Endothelial cell of umbilical vein (primary cell): ENCODE measurements at regions not wholly inside any gene's neighbourhood (a gene's known extent, or its start where the extent isn't known, plus 50 kb on each side); places are given as distances from the start of the nearest gene placed in this dataset.

Source experiments
- BruUV-seq: library from RNA; stranded (reverse); fragments of 400-500 nt; replicated peaks from 2 replicates; lab custom pipeline; 2021; lab: Mats Ljungman, UMichigan
- CTCF ChIA-PET: fragments of 300-600, 350-600 bp; sonication (Branson Sonifier 250); formaldehyde crosslinking; loops from one replicate; lab custom pipeline; 2021; ENCODE audit warnings: antibody characterized with exemption, inconsistent platforms; lab: Charles Lee
- POLR2A ChIA-PET: fragments of 300-600, 350-600 bp; sonication (Branson Sonifier 250); formaldehyde crosslinking; loops from one replicate; lab custom pipeline; 2021; ENCODE audit warnings: antibody characterized with exemption, inconsistent platforms; lab: Charles Lee
- DNase-seq: peaks from one replicate; pipeline ENCODE4 v3.0.0-alpha.2; 2011; ENCODE audit warnings: low read depth, low spot score
- FAIRE-seq: peaks from 2 replicates; lab custom pipeline; 2011; peaks lifted over from hg19 to GRCh38; lab: Jason Lieb, UNC
- H2AFZ ChIP-seq: 2 replicates; pipeline ENCODE4 v1.6.0; 2012; ENCODE audit warnings: low read depth, low read length, control low read depth, inconsistent platforms
- H3K27ac ChIP-seq: 2 replicates; pipeline ENCODE4 v1.5.1; 2011; ENCODE audit warnings: low read depth, mild to moderate bottlenecking, control low read depth, low read length, moderate library complexity; ENCODE audit not compliant: insufficient read depth
- H3K27me3 ChIP-seq, 2 experiments: 2 replicates each; pipeline versions ENCODE4 v1.6.0 to v1.6.1; 2011; ENCODE audit warnings: low read length in 2 of 2, mixed read lengths in 1 of 2; ENCODE audit not compliant: control insufficient read depth in 2 of 2, insufficient read depth in 2 of 2
- H3K36me3 ChIP-seq, 2 experiments: 2 replicates in 1 of 2; 3 replicates in 1 of 2; pipeline ENCODE4 v1.5.1; 2011; ENCODE audit warnings: low read length in 2 of 2, mild to moderate bottlenecking in 1 of 2, moderate library complexity in 1 of 2; ENCODE audit not compliant: control insufficient read depth in 2 of 2, insufficient read depth in 2 of 2; ENCODE audit errors: extremely low read depth in 1 of 2
- H3K4me1 ChIP-seq: 3 replicates; pipeline ENCODE4 v1.5.1; 2011; ENCODE audit warnings: mild to moderate bottlenecking, low read length; ENCODE audit not compliant: control insufficient read depth, insufficient read depth; ENCODE audit errors: extremely low read depth
- H3K4me2 ChIP-seq: 2 replicates; pipeline ENCODE4 v1.6.1; 2011; ENCODE audit warnings: low read length, control low read depth, mixed read lengths; ENCODE audit not compliant: insufficient read depth
- H3K4me3 ChIP-seq, 3 experiments: fragments of 200-600 bp in 1 of 3; sonication (generic), shearing (Covaris generic) in 1 of 3; replicated peaks in 1 of 3; 2 replicates each; pipeline ENCODE4 v1.5.1; 2011 to 2016; ENCODE audit warnings: control low read depth in 3 of 3, low read length in 3 of 3, mild to moderate bottlenecking in 2 of 3, inconsistent platforms in 1 of 3, low read depth in 1 of 3, moderate library complexity in 1 of 3; ENCODE audit not compliant: insufficient read depth in 1 of 3
- H3K79me2 ChIP-seq: 2 replicates; pipeline ENCODE4 v1.6.0; 2012; ENCODE audit warnings: low read length, inconsistent platforms; ENCODE audit not compliant: control insufficient read depth, insufficient read depth
- H3K9ac ChIP-seq: replicated peaks from 2 replicates; pipeline ENCODE3; 2011; ENCODE audit warnings: low read length, control low read depth; ENCODE audit not compliant: insufficient read depth; ENCODE audit errors: extremely low read depth
- H3K9me1 ChIP-seq: replicated peaks from 3 replicates; pipeline ENCODE4 v1.6.0; 2011; ENCODE audit warnings: mild to moderate bottlenecking, low read length; ENCODE audit not compliant: control insufficient read depth, insufficient read depth; ENCODE audit errors: extremely low read depth
- H3K9me3 ChIP-seq: replicated peaks from 2 replicates; pipeline ENCODE4 v1.5.1; 2012; ENCODE audit warnings: low read length, inconsistent platforms; ENCODE audit not compliant: control insufficient read depth, insufficient read depth
- H4K20me1 ChIP-seq: replicated peaks from 2 replicates; pipeline ENCODE3; 2011; ENCODE audit warnings: mild to moderate bottlenecking, low read length; ENCODE audit not compliant: control insufficient read depth, insufficient read depth; ENCODE audit errors: extremely low read depth
- EZH2 ChIP-seq: IDR thresholded peaks from 2 replicates; pipeline ENCODE4 v1.6.1; 2012; ENCODE audit warnings: borderline replicate concordance, low read depth, mild to moderate bottlenecking, moderate library complexity, low read length, inconsistent platforms; ENCODE audit not compliant: severe bottlenecking
- FOS ChIP-seq: IDR thresholded peaks from 2 replicates; pipeline ENCODE4 v1.6.1; 2011; ENCODE audit warnings: mild to moderate bottlenecking, low read length, moderate library complexity, borderline replicate concordance; ENCODE audit not compliant: insufficient read depth
- GATA2 ChIP-seq: IDR thresholded peaks from 2 replicates; pipeline ENCODE4 v1.7.0; 2011; ENCODE audit warnings: low read depth, mild to moderate bottlenecking, moderate library complexity, mixed read lengths, low read length; ENCODE audit not compliant: insufficient read length, insufficient read depth
- JUN ChIP-seq: IDR thresholded peaks from 2 replicates; pipeline ENCODE4 v1.6.1; 2011; ENCODE audit warnings: borderline replicate concordance, low read depth; ENCODE audit not compliant: insufficient read length, insufficient read depth
- MYC ChIP-seq: IDR thresholded peaks from one replicate; pipeline ENCODE4 v1.6.1; 2011; ENCODE audit warnings: mild to moderate bottlenecking, low read depth, low read length
- POLR2A ChIP-seq: IDR thresholded peaks from 2 replicates; pipeline ENCODE4 v1.6.1; 2012; ENCODE audit warnings: low read depth, mild to moderate bottlenecking, control low read depth, low read length
- POLR2AphosphoS5 ChIP-seq: IDR thresholded peaks from 2 replicates; pipeline ENCODE4 v1.6.1; 2012; ENCODE audit warnings: low read depth, mild to moderate bottlenecking, control low read depth, low read length, moderate library complexity; ENCODE audit not compliant: insufficient read depth
- dilution Hi-C: fragments of 300-500 bp; cut with MboI; formaldehyde crosslinking; loops from one replicate; pipeline ENCODE4 v1.15.0; 2019; ENCODE audit warnings: low sequenced_read_pairs; ENCODE audit not compliant: extremely low pct_ligation_motif_present
- intact Hi-C: fragments of 100-400 bp; cut with micrococcal nuclease; formaldehyde crosslinking; loops from one replicate; pipeline ENCODE4 v1.10.0; 2022
- TF ChIP-seq, protein P1 (sequence below), 2 donors: IDR thresholded peaks; 1 replicate in 1 of 2; 2 replicates in 1 of 2; pipeline ENCODE4 v1.5.1; 2011; ENCODE audit warnings: low read length in 2 of 2, mild to moderate bottlenecking in 2 of 2, moderate library complexity in 2 of 2, control low read depth in 1 of 2, inconsistent platforms in 1 of 2, low read depth in 1 of 2; ENCODE audit not compliant: insufficient read depth in 1 of 2; ENCODE audit errors: extremely low read depth in 1 of 2
- TF ChIP-seq, protein P2 (sequence below): IDR thresholded peaks from 2 replicates; pipeline ENCODE4 v1.6.1; 2011; ENCODE audit not compliant: insufficient read depth, insufficient read length

DNA sequence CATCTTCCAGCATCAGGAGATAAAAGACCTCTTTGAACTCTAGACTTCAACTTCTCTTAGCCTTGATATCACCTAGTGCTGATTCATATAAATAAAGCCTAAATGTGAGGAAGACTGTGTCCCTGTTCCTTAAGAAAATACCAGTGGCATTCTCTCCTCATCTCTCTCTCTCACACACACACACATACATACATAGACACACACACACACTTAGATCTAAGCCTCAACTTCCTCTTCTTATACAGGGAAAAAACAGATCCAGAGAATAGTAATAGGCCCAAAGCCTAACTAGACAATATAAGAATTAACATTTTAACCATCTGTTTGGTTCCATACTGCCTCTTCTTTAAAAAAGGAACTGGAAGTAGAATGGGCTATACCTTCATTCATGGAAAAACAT lies 195.3 kb upstream of the NR4A3 start:
- TF ChIP-seq POLR2AphosphoS5 = no peak
- no peak for TF ChIP-seq EZH2
- TF ChIP-seq FOS = no peak
- TF ChIP-seq GATA2 = no peak
- TF ChIP-seq MYC = no peak
- TF ChIP-seq, protein P1, sequence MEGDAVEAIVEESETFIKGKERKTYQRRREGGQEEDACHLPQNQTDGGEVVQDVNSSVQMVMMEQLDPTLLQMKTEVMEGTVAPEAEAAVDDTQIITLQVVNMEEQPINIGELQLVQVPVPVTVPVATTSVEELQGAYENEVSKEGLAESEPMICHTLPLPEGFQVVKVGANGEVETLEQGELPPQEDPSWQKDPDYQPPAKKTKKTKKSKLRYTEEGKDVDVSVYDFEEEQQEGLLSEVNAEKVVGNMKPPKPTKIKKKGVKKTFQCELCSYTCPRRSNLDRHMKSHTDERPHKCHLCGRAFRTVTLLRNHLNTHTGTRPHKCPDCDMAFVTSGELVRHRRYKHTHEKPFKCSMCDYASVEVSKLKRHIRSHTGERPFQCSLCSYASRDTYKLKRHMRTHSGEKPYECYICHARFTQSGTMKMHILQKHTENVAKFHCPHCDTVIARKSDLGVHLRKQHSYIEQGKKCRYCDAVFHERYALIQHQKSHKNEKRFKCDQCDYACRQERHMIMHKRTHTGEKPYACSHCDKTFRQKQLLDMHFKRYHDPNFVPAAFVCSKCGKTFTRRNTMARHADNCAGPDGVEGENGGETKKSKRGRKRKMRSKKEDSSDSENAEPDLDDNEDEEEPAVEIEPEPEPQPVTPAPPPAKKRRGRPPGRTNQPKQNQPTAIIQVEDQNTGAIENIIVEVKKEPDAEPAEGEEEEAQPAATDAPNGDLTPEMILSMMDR (IDR thresholded peaks at IDR 0.05; ENCODE audit: extremely low read depth in 1 of 2, insufficient read depth in 1 of 2, low read depth in 1 of 2, low read length in 2 of 2) = no peak
- TF ChIP-seq JUN = no peak
- TF ChIP-seq, protein P2, sequence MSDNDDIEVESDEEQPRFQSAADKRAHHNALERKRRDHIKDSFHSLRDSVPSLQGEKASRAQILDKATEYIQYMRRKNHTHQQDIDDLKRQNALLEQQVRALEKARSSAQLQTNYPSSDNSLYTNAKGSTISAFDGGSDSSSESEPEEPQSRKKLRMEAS = no peak
- no peak for TF ChIP-seq POLR2A
- dilution Hi-C loops = no loop called here
- Histone ChIP-seq H4K20me1 (no peaks in the 10 kb centered on the region), H3K36me3 (no peaks in the 10 kb centered on the region), H3K27me3 (no peaks in the 10 kb centered on the region), H3K4me3 (no peak overlapping the region), H3K9ac (no peak overlapping the region), H3K4me1 (no peaks in the 10 kb centered on the region), H3K9me3 (no peaks in the 10 kb centered on the region), H3K4me2 (no peak overlapping the region), H3K27ac (no peak overlapping the region), H2AFZ (no peak overlapping the region), H3K9me1 (no peaks in the 10 kb centered on the region), H3K79me2 (no peaks in the 10 kb centered on the region)
- intact Hi-C loops = no loop called here
- no TSS peak for BruUV-seq
- CTCF ChIA-PET = no interaction called here
- POLR2A ChIA-PET = no interaction called here
- DNase-seq (no peak), FAIRE-seq (no peak)
